GM18867 (cell line): ENCODE measurements at regions not wholly inside any gene's neighbourhood (a gene's known extent, or its start where the extent isn't known, plus 50 kb on each side); places are given as distances from the start of the nearest gene placed in this dataset.
A peak's percentile ranks its signal among the peaks of the same experiment; 100 is the strongest.
"Not testable (repeated sequence)": the region's sequence is repeated elsewhere in the genome, so short reads cannot be mapped to it uniquely, and the experiment has no call there.

Source experiments
- ATAC-seq: cut with Tn5 transposase; IDR thresholded peaks from one replicate; pipeline ENCODE4 v1.9.1; 2021; ENCODE audit warnings: mild to moderate bottlenecking, moderate library complexity; ENCODE audit not compliant: unreplicated experiment

DNA sequence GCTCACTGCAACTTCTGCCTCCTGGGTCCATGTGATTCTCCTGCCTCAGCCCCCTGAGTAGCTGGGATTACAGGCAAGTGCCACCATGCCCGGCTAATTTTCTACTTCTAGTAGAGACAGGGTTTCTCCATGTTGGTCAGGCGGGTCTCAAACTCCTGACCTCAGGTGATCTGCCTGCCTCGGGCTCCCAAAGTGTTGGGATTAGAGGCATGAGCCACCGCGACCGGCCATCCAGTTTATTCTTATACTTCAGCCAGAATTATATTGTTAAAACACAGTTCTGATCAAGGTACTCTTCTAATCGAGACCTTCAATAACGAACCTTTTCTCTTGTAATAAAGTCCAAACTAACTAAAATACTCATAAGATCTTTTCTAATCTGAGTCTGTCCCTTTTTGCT, 119.6 kb upstream of the FAR2 start:
- ATAC-seq, result not testable (repeated sequence)

DNA sequence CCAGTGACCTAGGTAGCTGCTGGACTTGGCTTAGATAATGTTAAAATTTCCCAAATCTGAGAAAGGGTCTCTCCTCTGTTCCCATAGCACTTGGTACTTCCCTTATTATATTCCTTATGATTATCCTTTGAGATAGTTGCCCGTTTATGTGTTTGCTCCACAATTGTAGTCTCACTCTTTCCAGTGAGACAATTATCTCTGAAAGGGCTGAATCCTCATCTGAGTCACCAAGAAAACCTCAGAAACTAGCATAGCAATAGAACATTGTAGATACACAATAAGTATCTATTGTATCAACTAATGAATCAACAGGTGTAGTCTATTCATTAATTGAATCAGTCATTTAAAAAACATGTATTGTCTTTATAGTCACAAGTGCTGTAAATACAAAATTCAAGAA, 119.1 kb upstream of the FAR2 start:
- ATAC-seq, result no peak

DNA sequence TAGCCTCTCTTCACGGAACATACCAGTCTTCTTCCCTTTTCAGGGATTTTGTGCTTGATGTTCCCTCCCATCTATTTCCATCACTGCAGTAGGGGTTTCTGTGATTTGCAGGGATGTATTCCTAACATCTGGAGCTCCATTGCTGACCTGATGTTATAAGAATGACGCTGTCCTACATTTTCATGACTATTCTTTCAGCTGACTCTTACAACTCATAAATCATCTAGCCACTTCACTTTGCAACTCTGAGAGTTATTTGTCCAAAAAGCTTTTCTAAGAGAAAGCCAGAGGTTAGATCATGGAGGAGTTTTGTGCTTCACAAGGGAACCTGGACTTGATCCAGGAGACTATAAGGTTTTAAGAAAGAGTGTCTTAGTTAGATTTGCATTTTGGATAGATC, 116.6 kb upstream of the FAR2 start:
- no peak for ATAC-seq

DNA sequence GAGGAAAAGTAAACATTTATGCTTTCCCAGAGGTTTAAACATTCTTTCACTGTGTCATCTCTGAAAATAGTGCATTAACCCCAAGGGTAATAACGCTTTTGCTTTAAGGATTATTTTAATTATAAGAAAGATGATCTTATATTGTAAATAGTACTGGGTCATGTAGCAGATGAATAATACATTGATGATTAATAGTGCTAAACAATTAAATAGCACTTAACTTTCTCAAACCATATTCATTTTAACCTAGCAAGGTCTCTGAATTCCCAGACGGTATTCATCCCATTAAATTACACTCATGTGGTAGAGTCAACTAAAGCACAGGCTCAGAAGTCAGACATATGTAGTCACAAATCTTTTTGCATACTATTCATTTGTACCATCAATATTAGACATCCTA, 115.6 kb upstream of the FAR2 start:
- ATAC-seq, result no peak

DNA sequence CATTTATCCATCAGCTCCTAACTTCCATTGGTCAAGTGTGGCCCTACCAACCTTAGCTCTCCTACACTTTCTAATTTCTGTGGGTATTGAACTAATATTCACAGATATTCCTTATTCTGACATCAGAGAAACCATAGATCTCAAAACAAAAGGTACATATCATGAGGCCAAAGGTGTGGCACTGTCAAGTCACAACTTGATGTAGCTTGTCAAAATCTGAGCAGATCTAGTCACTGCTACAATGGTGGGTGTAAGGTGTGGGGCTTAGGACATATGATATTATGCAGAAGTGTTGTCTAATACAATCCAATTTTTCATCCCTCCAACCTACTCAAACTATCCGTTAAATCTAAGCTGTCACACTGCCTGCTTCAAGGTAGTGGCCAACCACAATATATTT, 114.0 kb upstream of the FAR2 start:
- ATAC-seq, result no peak

DNA sequence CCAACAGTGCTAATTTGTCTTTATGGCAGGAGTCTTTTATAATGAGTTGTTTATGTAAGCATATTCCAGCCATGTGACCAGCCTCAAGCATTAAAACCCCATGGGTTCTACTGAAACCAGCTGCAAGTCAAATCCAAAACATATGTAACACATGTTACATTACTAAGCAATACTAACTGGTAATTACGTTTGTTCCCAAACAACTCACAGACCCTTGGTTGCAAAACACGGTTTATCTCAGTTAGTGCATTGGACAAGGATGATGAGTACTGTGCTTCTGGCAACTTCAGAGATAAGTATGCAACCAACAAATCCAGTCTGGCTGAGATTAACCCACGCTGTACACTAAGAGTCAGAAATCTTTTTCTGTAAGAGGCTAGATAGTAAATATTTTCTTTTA, 110.1 kb upstream of the FAR2 start:
- ATAC-seq, result no peak

DNA sequence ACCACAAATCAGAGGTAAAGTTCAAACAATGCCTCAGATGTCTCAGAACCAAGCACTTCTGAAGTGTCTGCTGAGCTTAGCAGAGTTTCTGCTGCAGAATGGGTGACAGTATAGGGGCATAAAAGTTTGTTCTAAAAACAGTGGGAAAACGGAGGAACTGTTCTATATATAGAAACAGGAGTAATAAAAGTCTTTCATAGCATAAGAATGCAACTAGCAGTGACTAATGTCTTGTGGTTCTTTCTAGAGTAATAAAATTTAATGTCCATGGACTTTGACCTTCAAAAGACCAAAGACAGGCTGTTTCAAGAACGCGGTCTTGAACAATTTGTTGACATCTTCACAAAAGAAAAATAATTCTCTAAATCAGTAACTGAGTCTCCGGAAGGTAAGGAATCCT, 107.5 kb upstream of the FAR2 start:
- no peak for ATAC-seq

DNA sequence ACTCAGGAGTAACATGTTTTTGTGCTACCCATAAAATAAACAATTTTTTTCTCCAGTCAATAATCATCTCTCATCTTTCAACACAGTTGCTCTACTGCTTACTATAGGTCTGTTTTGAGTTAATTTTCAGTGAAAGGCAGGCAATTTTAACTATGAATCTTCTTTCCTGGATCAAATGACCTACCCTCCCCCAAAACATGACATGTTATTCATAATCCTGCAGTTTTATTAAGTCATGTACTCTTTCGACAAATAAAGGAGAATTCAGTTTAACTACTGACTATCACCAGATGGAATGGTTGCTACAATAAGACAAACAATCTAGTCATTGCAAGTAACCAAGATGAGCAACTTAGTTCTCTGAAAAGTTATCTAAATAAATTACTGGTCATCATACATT, 106.0 kb upstream of the FAR2 start:
- ATAC-seq, result no peak

DNA sequence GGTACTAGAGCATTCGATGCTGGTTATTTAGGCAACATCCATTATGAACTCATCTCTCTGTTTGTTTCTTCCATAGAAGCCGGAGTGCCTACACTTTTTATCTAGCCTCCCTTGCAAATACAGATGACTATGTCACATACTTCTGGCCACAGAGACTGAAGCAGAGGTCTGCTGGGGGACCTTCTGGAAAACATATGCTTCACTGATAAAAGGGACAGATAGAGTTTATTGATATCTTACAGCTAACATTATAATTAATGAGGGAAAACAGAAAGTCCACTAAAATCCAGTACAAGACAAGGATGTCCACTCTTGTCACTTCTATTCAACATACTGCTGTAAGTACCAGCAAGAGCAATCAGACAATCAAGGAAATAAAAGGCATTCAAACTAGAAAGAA, 104.3 kb upstream of the FAR2 start:
- ATAC-seq, result no peak

DNA sequence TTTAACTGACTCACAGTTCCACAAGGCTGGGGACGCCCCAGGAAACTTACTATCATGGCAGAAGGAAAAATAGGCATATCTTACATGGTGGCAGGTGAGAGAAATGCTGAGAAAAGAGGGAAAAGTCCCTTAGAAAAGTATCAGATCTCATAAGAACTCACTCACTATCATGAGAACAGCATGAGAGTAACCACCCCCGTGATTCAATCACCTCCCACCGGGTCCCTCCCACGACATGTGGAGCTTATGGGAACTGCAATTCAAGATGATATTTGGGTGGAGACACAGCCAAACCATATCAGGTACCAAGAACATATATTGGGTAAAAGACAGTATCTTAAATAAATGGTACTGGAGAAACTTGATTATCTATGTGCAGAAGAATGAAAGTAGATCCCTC, 100.3 kb upstream of the FAR2 start:
- no peak for ATAC-seq

DNA sequence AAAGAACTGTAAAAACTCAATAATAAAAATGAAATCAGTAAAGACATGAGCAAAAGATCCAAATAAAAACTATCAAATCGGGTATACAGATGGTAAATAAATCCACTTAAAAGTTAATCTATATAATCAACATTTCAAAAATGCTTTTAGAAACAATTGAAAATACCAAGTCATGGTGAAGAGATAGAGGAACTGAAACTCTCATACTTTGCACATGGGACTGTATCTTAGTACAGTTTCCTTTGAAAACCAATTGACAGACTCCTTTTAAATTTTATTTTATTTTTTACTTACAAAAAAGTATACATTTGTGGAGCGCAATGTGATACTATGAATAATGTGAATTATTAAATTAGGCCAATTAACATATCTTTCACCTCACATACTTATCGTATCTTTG, 98.6 kb upstream of the FAR2 start:
- peak; percentile 87 for ATAC-seq

DNA sequence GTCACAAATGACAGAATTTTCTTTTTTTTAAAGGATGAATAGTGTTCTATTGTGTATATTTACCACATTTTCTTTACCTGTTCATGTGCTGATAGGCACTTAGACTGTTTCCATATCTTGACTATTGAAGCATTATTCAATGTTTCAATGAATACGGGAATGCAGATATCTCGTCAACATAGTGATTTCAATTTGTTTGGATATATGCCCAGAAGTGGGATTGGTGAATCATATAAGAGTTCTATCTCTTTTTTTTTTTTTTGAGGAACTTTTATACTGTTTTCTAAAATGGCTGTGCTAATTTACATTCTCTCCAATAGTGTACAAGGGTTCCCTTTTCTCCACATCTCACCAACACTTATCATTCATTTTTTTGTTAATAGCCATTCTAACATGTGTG, 97.9 kb upstream of the FAR2 start:
- no peak for ATAC-seq

DNA sequence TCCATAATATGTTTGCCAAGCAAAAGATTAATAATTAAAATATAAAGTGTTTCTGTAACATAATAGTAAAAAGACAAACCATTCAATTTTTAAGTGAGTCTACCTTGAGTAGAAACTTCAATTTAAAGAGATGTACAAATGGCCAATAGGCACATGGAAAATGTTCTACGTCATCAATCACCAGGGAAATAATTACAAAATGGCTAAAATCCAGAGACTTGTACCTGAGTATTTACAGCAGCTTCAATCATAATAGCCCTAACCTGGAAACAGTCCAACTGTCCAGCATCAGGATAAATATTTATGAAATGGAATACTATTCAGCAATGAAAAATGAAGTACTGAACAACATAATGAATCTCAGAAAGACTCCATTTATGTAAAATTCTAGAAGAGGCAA, 95.5 kb upstream of the FAR2 start:
- peak; percentile 87 for ATAC-seq

DNA sequence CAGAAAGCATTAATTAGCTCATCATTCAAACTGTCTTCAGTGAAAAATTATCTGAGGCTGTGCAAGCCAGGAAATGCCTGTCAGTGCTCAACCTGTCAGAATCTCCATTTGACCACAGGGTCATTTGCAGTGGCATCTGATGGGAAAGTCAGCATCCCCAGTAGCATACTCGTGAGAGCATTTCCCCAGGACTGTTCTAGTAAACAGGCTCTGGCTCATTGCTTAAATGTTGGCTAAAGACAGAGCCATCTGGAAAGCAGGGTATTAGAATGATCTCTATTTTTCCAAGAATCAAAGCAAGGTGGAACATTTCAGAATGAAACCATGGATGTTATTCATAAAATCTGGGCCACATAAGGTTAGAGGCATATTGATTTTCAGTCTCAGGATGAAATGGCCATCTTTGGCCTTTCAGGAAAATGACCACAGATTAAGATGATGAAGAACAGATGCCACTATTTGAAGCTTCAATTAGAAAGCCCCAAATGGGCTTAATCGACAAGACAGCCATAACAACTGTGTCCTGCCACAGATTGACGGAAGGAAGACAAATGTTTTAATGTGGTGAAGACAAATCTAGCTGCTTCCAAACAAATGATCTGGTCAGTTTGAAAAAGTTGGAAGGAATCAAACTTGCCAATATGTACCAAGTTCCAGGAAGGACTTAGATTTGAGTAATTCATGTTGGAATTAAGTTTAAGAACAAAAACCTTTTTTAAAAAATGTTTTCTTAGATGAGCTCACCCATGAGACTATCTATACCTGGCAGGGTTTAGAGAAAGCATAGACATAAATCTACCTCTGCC, 94.0 kb upstream of the FAR2 start:
- ATAC-seq, result no peak

DNA sequence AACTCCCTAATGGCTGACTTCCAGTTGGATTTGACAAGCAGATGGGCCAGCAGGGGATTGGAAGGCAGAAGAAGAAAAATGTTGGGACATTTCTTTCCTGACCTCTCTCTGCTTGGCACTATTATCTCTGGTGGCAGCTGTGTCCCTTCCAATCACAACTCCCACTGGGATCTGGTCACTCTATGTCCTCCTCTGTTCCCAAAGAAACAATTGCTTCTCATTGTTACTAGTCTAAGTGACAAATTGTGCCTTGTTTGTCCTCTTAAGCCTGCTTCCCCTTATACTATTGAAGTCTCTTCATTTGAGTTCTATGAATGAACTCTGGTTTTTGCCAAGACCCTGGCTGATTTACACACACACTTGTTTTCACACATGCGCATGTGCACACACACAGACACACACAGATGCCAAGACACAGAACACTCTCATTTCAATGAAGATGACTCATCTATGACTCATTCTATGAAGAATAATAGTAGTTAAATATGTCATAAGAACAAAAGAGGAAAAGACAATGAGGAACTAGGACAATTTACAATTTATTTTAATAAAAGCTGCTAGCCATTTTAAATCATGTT, 83.0 kb upstream of the FAR2 start:
- no peak for ATAC-seq

DNA sequence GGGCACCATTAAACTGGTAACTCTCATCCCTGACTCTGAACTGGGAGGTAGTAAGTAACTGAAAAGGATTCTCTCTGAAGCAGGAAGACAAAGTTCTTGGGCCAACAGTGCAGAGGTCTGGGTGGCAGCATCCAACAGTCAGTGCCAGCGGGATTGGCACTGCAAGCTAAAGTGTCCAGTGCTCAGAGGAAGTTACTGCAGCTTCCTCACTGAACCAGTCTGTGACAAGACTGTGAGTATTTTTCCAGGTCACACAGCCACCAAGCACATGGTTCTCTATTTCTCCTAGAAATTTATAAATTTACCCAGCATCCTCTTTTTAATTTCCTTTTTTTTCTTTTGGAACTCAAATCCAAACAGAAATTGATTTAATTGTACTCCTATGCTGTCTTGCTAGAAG, 81.6 kb upstream of the FAR2 start:
- no peak for ATAC-seq

DNA sequence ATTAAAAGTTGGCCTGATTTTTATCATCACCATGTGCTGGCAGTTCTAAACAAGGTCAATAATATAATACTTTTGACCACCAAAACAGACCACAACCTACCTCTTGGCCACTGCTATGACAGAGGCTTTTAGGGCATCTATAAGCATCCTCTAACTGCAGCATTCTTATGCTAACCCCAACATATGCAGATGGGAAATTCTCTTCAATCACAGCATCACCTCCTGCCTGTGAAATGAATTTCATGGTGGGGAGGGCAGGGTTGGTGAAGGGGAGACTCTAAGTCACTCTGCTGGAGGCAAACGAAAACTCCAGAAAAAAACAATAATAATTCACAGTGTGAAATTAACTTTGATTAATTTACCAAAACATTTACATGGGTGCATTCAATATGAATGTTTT, 78.8 kb upstream of the FAR2 start:
- no peak for ATAC-seq

DNA sequence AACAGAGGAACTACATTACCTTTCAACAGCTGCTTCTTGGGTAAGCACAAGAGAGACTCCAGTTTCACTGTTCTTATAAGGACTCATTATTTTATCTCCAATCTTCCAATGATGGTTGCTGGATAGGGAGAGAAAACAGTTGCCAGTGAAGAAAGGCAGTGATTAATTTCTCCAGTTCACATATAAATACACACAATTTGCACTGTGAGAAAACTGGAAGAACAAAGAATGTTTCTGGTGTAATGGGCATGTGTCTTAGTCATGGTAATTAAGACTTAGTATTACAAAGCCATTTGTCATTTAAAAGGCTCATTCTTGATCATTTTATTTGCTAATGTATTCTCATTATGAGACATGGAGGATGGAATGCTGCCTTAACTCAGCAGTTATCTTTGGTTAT, 78.0 kb upstream of the FAR2 start:
- ATAC-seq, result no peak

DNA sequence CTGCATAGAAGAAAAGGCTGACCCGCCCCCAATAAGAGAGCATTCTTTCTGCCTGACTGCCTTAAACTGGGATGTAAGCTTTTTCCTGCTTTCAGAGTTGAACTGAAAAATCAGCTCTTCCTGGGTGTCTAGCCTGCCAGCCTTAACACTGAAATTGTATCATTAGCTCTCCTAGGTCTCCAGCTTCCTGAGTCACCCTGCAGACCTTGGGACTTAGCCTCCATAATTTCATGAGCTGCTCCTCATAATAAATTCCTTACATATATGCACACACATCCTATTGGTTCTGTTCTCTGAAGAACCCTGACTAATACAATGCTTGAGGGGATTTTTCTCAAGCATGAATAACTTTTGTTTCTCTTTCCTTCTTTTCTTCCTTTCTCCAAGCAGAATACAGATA, 76.4 kb upstream of the FAR2 start:
- ATAC-seq, result no peak

DNA sequence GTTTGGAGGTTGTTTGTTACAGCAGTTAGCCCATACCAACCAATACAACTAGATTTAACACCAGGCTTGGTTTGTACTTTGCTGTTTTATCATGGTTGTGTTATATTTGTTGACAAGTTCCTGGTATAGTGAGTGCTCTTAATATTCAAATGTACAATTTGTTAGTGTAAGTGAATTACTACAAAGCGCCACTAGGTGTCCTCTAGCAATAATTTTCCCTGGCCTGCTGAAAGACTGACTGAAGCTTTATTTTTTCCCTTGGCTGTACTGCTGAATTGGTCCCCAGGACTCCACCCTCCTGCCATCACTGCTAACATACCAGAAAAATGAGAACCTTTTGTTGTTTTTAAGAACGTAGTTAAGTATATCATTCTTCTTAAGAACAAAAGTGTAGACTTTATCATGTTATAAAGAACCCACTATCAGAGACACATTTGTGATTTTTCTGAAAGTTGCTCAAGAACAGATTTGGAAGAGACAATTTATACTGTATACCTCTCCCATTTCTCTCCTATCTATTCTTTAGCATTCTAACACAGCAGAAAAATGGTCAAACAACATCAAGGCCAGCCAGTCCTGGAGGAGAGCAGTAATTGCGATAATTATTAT, 75.3 kb upstream of the FAR2 start:
- ATAC-seq, result peak; percentile 92

DNA sequence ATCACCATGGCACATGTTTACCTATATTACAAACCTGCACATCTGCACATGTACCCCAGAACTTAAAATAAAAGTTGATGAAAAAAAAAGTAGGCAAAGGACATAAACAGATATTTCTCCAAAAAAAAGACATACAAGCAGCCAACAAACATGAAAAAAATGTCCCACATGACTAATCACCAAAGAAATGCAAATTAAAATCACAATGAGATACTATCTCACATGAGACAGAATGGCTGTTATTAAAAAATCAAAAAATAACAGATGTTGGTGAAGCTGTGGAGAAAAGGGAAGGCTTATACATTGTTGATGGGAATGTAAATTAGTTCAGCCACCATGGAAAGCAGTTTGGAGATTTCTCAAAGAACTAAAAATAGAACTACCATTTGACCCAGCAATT, 68.0 kb upstream of the FAR2 start:
- no peak for ATAC-seq

DNA sequence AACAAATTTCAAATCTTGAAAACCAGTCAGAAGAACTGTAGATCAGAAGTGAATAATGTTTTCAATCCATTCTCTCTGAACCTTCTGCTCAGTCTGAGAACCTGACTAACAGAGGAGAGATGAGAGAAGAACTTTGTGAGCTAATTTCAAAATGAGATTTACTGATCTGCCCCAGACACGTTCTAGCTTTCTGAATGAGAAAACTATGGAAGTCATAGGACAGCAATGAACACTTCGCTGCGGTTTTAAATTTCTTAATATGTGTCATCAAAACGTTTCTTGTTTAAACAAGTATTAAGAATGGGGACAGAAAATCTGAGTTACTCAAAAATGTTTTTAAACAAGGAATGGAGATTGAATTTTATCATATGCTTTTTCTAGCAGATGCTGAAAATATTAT, 66.6 kb upstream of the FAR2 start:
- ATAC-seq, result peak; percentile 49
